ENCODE measurements at regions not wholly inside any gene's neighbourhood (a gene's known extent, or its start where the extent isn't known, plus 50 kb on each side); places are given as distances from the start of the nearest gene placed in this dataset.

DNA sequence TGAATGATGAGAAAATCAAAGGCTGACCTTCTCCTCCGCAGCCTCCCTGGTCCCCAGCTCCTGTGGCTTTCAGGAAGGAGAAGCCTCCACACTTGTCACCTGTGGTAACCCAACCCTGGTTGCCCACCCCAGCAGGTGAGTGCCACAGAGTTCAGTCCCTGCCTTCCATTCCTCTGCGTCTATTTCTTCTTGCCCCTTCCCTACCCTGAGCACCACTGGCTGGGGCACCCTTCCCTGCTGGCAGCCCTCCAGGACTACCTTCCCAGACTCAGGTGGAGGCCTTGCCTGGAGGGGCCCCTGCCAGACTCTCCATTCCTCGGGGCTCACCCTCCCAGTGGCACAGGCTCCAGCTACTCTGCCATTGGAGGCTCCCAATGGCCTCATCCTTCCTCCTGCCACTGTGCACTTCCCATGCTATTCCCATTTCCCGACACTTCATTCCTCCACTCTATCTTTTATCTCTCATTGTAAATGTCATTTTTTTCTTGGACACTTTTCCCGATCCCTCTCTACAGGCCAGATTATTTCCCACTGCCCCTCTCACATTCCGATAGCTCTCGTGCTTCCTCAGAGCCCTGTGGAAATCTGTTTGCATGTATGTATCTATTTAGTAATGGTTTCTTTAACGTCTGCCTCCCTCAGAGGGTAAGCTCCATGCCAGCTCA, 90.6 kb upstream of the PCBD1 start:
- H3K36me3 ChIP-seq, result no peaks in the 10 kb centered on the region

GRCh38 chr10:70980687-70981086, 92.3 kb upstream of the PCBD1 start:
- no peak for DNase-seq
- intact Hi-C loops (cut with micrococcal nuclease), result no loop called here
- H3K27ac ChIP-seq (replicated peaks), result no peak overlapping the region
- no peaks in the 10 kb centered on the region for H3K36me3 ChIP-seq
- H3K9me3 ChIP-seq (replicated peaks), result peaks cover 6% of the 10 kb centered on the region
- TF ChIP-seq CTCF (IDR thresholded peaks at IDR 0.05; ENCODE audit: borderline replicate concordance), result no peak
- H3K4me3 ChIP-seq, result no peak overlapping the region
- H3K27me3 ChIP-seq (ENCODE audit: low read depth), result peaks cover 16% of the 10 kb centered on the region
- no peaks in the 10 kb centered on the region for H3K4me1 ChIP-seq

More for the DNA sequence above, 90.6 kb upstream of the PCBD1 start:
- no peak overlapping the region for H3K4me3 ChIP-seq
- peaks cover 16% of the 10 kb centered on the region for H3K27me3 ChIP-seq (ENCODE audit: low read depth)
- H3K27ac ChIP-seq (replicated peaks), result no peak overlapping the region
- H3K4me1 ChIP-seq, result no peaks in the 10 kb centered on the region
- peaks cover under 1% of the 10 kb centered on the region for H3K9me3 ChIP-seq (replicated peaks)
- no peak for TF ChIP-seq CTCF (IDR thresholded peaks at IDR 0.05; ENCODE audit: borderline replicate concordance)
- DNase-seq, result no peak
- intact Hi-C loops (cut with micrococcal nuclease), result no loop called here

- no peak for DNase-seq
- Histone ChIP-seq H3K27ac (replicated peaks) (no peak overlapping the region), H3K4me1 (no peaks in the 10 kb centered on the region), H3K9me3 (replicated peaks) (peaks cover 6% of the 10 kb centered on the region), H3K4me3 (no peak overlapping the region), H3K36me3 (no peaks in the 10 kb centered on the region), H3K27me3 (ENCODE audit: low read depth) (peaks cover 14% of the 10 kb centered on the region)
- no peak for TF ChIP-seq CTCF (IDR thresholded peaks at IDR 0.05; ENCODE audit: borderline replicate concordance)
- intact Hi-C loops (cut with micrococcal nuclease), result no loop called here
Observed at GRCh38 chr10:70981171-70981836, 92.9 kb upstream of the PCBD1 start.

GRCh38 chr10:70981936-70982335, 93.6 kb upstream of the PCBD1 start:
- Histone ChIP-seq H3K4me3 (no peak overlapping the region), H3K4me1 (no peaks in the 10 kb centered on the region), H3K27ac (replicated peaks) (no peak overlapping the region), H3K27me3 (ENCODE audit: low read depth) (peaks cover 10% of the 10 kb centered on the region), H3K9me3 (replicated peaks) (peaks cover 6% of the 10 kb centered on the region), H3K36me3 (no peaks in the 10 kb centered on the region)
- TF ChIP-seq CTCF (IDR thresholded peaks at IDR 0.05; ENCODE audit: borderline replicate concordance), result no peak
- intact Hi-C loops (cut with micrococcal nuclease), result no loop called here
- no peak for DNase-seq

- Histone ChIP-seq H3K27me3 (ENCODE audit: low read depth) (peaks cover 10% of the 10 kb centered on the region), H3K4me1 (no peaks in the 10 kb centered on the region), H3K36me3 (no peaks in the 10 kb centered on the region), H3K27ac (replicated peaks) (no peak overlapping the region), H3K9me3 (replicated peaks) (peaks cover 6% of the 10 kb centered on the region), H3K4me3 (no peak overlapping the region)
- TF ChIP-seq CTCF (IDR thresholded peaks at IDR 0.05; ENCODE audit: borderline replicate concordance), result no peak
- DNase-seq, result no peak
- intact Hi-C loops (cut with micrococcal nuclease), result no loop called here
Observed at GRCh38 chr10:70982443-70982842, 94.1 kb upstream of the PCBD1 start.
